ENCODE measurements at regions not wholly inside any gene's neighbourhood (a gene's known extent, or its start where the extent isn't known, plus 50 kb on each side); places are given as distances from the start of the nearest gene placed in this dataset.

GRCh38 chr2:14188446-14188845 lies 444.1 kb upstream of the LRATD1 start:
- TF ChIP-seq, protein P1, sequence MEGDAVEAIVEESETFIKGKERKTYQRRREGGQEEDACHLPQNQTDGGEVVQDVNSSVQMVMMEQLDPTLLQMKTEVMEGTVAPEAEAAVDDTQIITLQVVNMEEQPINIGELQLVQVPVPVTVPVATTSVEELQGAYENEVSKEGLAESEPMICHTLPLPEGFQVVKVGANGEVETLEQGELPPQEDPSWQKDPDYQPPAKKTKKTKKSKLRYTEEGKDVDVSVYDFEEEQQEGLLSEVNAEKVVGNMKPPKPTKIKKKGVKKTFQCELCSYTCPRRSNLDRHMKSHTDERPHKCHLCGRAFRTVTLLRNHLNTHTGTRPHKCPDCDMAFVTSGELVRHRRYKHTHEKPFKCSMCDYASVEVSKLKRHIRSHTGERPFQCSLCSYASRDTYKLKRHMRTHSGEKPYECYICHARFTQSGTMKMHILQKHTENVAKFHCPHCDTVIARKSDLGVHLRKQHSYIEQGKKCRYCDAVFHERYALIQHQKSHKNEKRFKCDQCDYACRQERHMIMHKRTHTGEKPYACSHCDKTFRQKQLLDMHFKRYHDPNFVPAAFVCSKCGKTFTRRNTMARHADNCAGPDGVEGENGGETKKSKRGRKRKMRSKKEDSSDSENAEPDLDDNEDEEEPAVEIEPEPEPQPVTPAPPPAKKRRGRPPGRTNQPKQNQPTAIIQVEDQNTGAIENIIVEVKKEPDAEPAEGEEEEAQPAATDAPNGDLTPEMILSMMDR (IDR thresholded peaks at IDR 0.05; ENCODE audit: extremely low read depth, missing control alignments): no peak

DNA sequence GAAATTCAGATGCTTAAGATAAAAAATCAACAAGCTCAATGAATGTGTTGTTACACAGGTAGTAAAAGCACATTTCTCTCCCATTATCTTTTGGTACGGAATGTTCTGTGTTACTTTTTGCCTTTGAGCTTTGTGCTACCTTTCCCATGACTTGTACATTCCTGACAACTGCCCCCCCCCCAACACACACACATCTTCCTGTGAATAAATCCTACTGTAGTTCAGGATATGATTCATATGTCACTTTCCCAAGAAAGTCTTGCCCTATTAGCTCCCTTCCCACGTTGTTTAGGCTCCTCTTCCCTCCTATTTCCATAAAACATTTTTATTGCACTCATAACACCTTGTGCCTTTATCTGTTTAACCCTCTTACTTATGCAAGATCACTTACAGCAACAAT lies 442.6 kb upstream of the LRATD1 start:
- no peak for DNase-seq (ENCODE audit: low spot score)
- TF ChIP-seq, protein P1 (IDR thresholded peaks at IDR 0.05; ENCODE audit: extremely low read depth, missing control alignments): no peak

More at GRCh38 chr2:14188446-14188845, 444.1 kb upstream of the LRATD1 start:
- DNase-seq (ENCODE audit: low spot score): no peak

- TF ChIP-seq, protein P1 (IDR thresholded peaks at IDR 0.05; ENCODE audit: extremely low read depth, missing control alignments): no peak
- no peak for DNase-seq (ENCODE audit: low spot score)
Measured at GRCh38 chr2:14194233-14194632, 438.3 kb upstream of the LRATD1 start.

DNA sequence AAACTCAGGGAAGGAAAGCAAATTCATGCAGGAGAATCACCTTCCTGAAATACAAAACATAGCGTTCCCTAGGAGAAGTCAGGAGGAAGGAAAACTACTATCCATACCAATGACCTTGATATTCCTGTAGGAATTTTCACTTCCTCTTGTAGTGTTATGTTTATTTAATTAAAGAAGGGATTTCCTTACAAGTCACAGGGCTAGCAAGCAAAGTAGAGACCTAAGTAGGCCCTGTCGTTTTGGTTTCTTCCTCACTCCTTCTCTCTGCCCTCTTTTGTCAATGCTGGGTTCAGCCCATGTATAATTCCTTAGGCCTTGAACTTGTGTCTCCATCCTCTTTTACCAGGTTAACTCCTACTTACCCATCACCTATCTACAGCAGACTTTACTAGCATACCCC lies 435.2 kb upstream of the LRATD1 start:
- DNase-seq (ENCODE audit: low spot score): no peak
- TF ChIP-seq, protein P1 (IDR thresholded peaks at IDR 0.05; ENCODE audit: extremely low read depth, missing control alignments): no peak

- DNase-seq (ENCODE audit: low spot score): no peak
- TF ChIP-seq, protein P1 (IDR thresholded peaks at IDR 0.05; ENCODE audit: extremely low read depth, missing control alignments): no peak
Measured at GRCh38 chr2:14199040-14199439, 433.5 kb upstream of the LRATD1 start.

- DNase-seq (ENCODE audit: low spot score): no peak
- TF ChIP-seq, protein P1 (IDR thresholded peaks at IDR 0.05; ENCODE audit: extremely low read depth, missing control alignments): no peak
Measured at GRCh38 chr2:14219306-14219705, 413.2 kb upstream of the LRATD1 start.

GRCh38 chr2:14220101-14220500 lies 412.4 kb upstream of the LRATD1 start:
- TF ChIP-seq, protein P1 (IDR thresholded peaks at IDR 0.05; ENCODE audit: extremely low read depth, missing control alignments): no peak
- no peak for DNase-seq (ENCODE audit: low spot score)

Measured in GM20000 (cell line).